ENCODE measurements at regions not wholly inside any gene's neighbourhood (a gene's known extent, or its start where the extent isn't known, plus 50 kb on each side); places are given as distances from the start of the nearest gene placed in this dataset.
A peak's percentile ranks its signal among the peaks of the same experiment; 100 is the strongest.

DNA sequence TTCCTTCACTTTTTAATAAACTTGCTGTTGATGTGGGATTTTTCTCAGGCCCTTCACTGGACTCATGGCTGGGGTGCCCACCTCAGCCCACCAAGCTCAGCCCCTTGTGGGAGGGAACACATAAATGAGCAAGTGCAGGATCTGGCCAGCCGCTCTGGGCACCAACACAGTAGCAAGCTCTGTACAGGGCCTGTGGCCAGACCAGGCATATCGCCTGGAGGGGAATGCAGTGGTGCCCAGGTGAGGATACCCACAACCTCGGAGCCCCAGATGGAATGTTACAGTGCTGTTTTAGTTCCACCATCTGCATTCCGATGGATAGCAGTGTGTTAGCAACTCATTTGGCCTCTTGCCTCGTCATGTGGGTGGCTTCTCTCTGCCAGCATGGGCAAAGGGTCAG is 234.6 kb downstream of the PPP1R3A start:
- H3K9me2 ChIP-seq (replicated peaks; ENCODE audit: low read depth, low read length) = no peaks in the 10 kb centered on the region
- no peak overlapping the region for H2AFZ ChIP-seq (ENCODE audit: low read length)
- H3F3A ChIP-seq (ENCODE audit: low read depth) = no peaks in the 10 kb centered on the region
- no peaks in the 10 kb centered on the region for H3K27me3 ChIP-seq (ENCODE audit: insufficient read depth, low read length, poor library complexity, severe bottlenecking)
- H3K79me2 ChIP-seq (ENCODE audit: insufficient read depth, low read length) = no peaks in the 10 kb centered on the region
- H3K4me2 ChIP-seq (ENCODE audit: low read depth, low read length, poor library complexity, severe bottlenecking) = no peak overlapping the region
- TF ChIP-seq CTCF (conservative IDR thresholded peaks at IDR 0.05; ENCODE audit: low read length) (no peak), EZH2phosphoT487 (IDR thresholded peaks at IDR 0.05; ENCODE audit: borderline replicate concordance) (no peak)
- no peak overlapping the region for H3K4me3 ChIP-seq (ENCODE audit: low read length, poor library complexity, severe bottlenecking)
- no peaks in the 10 kb centered on the region for H4K20me1 ChIP-seq (ENCODE audit: insufficient read depth, low read length, poor library complexity, severe bottlenecking)
- H3K9me3 ChIP-seq (ENCODE audit: insufficient read depth, low read depth, low read length) = no peaks in the 10 kb centered on the region
- no peak overlapping the region for H3K9ac ChIP-seq (ENCODE audit: low read depth, low read length, poor library complexity, severe bottlenecking)
- no peaks in the 10 kb centered on the region for H3K36me3 ChIP-seq (ENCODE audit: insufficient read depth, low read length)
- H3K4me1 ChIP-seq (ENCODE audit: insufficient read depth, low read length, poor library complexity, severe bottlenecking) = no peaks in the 10 kb centered on the region

- Histone ChIP-seq H3K9me2 (replicated peaks; ENCODE audit: low read depth, low read length) (no peaks in the 10 kb centered on the region), H4K20me1 (ENCODE audit: insufficient read depth, low read length, poor library complexity, severe bottlenecking) (no peaks in the 10 kb centered on the region), H3K36me3 (ENCODE audit: insufficient read depth, low read length) (no peaks in the 10 kb centered on the region), H3K4me1 (ENCODE audit: insufficient read depth, low read length, poor library complexity, severe bottlenecking) (no peaks in the 10 kb centered on the region), H3K9ac (ENCODE audit: low read depth, low read length, poor library complexity, severe bottlenecking) (no peak overlapping the region), H3K4me2 (ENCODE audit: low read depth, low read length, poor library complexity, severe bottlenecking) (no peak overlapping the region), H3F3A (ENCODE audit: low read depth) (no peaks in the 10 kb centered on the region), H2AFZ (ENCODE audit: low read length) (no peak overlapping the region), H3K4me3 (ENCODE audit: low read length, poor library complexity, severe bottlenecking) (no peak overlapping the region), H3K79me2 (ENCODE audit: insufficient read depth, low read length) (no peaks in the 10 kb centered on the region), H3K27me3 (ENCODE audit: insufficient read depth, low read length, poor library complexity, severe bottlenecking) (no peaks in the 10 kb centered on the region), H3K9me3 (ENCODE audit: insufficient read depth, low read depth, low read length) (no peaks in the 10 kb centered on the region)
- TF ChIP-seq EZH2phosphoT487 (IDR thresholded peaks at IDR 0.05; ENCODE audit: borderline replicate concordance) (no peak), CTCF (conservative IDR thresholded peaks at IDR 0.05; ENCODE audit: low read length) (no peak)
These were observed 241.0 kb downstream of the PPP1R3A start for GRCh38 chr7:113677811-113678210.

DNA sequence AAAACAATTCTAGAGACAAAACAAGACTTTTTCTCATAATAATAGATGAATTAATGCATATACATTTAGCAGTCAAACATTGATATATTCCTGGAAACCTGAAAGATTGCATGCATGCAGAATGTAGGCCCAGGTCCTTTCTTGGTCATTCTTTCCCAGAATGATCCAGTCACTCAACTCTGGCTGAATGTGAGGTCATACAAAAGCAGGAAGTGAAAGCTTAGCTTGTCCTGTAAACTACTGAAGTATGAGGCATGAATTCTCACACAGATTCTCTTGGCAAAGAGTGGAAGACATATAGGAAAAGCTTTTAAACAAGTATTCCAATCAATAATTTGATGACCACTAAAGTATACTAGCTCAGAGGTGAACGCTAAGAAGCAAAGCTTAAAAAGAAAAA is 253.9 kb downstream of the PPP1R3A start:
- Histone ChIP-seq H3F3A (ENCODE audit: low read depth) (no peaks in the 10 kb centered on the region), H3K9me2 (replicated peaks; ENCODE audit: low read depth, low read length) (no peaks in the 10 kb centered on the region), H3K4me2 (ENCODE audit: low read depth, low read length, poor library complexity, severe bottlenecking) (no peak overlapping the region), H3K36me3 (ENCODE audit: insufficient read depth, low read length) (no peaks in the 10 kb centered on the region), H3K9ac (ENCODE audit: low read depth, low read length, poor library complexity, severe bottlenecking) (no peak overlapping the region), H2AFZ (ENCODE audit: low read length) (peak overlapping the region; percentile 3; the same call in 1 of the 2 replicates), H3K27me3 (ENCODE audit: insufficient read depth, low read length, poor library complexity, severe bottlenecking) (no peaks in the 10 kb centered on the region), H4K20me1 (ENCODE audit: insufficient read depth, low read length, poor library complexity, severe bottlenecking) (no peaks in the 10 kb centered on the region), H3K9me3 (ENCODE audit: insufficient read depth, low read depth, low read length) (no peaks in the 10 kb centered on the region), H3K4me1 (ENCODE audit: insufficient read depth, low read length, poor library complexity, severe bottlenecking) (no peaks in the 10 kb centered on the region), H3K4me3 (ENCODE audit: low read length, poor library complexity, severe bottlenecking) (no peak overlapping the region), H3K79me2 (ENCODE audit: insufficient read depth, low read length) (no peaks in the 10 kb centered on the region)
- TF ChIP-seq EZH2phosphoT487 (IDR thresholded peaks at IDR 0.05; ENCODE audit: borderline replicate concordance) (no peak), CTCF (conservative IDR thresholded peaks at IDR 0.05; ENCODE audit: low read length) (no peak)
